ENCODE measurements at regions not wholly inside any gene's neighbourhood (a gene's known extent, or its start where the extent isn't known, plus 50 kb on each side); places are given as distances from the start of the nearest gene placed in this dataset.

- TF ChIP-seq TOX (CRISPR knock-in tag; IDR thresholded peaks at IDR 0.05; ENCODE audit: borderline replicate concordance) (no peak), BACH2 (CRISPR knock-in tag; IDR thresholded peaks at IDR 0.05; ENCODE audit: borderline replicate concordance) (no peak), CREB5 (CRISPR knock-in tag; IDR thresholded peaks at IDR 0.05; ENCODE audit: low read depth) (no peak), ZNF8 (CRISPR knock-in tag; IDR thresholded peaks at IDR 0.05) (no peak), GLIS3 (CRISPR knock-in tag; IDR thresholded peaks at IDR 0.05) (no peak), CSDC2 (CRISPR knock-in tag; IDR thresholded peaks at IDR 0.05) (no peak), ARNTL (CRISPR knock-in tag; IDR thresholded peaks at IDR 0.05; ENCODE audit: borderline replicate concordance, low read depth) (no peak), ZC3H10 (CRISPR knock-in tag; IDR thresholded peaks at IDR 0.05) (no peak), POU6F1 (CRISPR knock-in tag; IDR thresholded peaks at IDR 0.05; ENCODE audit: borderline replicate concordance, low read depth) (no peak), OSR1 (CRISPR knock-in tag; IDR thresholded peaks at IDR 0.05) (no peak), ZFP30 (CRISPR knock-in tag; IDR thresholded peaks at IDR 0.05) (no peak)
- TF ChIP-seq, protein P1, sequence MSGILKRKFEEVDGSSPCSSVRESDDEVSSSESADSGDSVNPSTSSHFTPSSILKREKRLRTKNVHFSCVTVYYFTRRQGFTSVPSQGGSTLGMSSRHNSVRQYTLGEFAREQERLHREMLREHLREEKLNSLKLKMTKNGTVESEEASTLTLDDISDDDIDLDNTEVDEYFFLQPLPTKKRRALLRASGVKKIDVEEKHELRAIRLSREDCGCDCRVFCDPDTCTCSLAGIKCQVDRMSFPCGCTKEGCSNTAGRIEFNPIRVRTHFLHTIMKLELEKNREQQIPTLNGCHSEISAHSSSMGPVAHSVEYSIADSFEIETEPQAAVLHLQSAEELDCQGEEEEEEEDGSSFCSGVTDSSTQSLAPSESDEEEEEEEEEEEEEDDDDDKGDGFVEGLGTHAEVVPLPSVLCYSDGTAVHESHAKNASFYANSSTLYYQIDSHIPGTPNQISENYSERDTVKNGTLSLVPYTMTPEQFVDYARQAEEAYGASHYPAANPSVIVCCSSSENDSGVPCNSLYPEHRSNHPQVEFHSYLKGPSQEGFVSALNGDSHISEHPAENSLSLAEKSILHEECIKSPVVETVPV (CRISPR knock-in tag; IDR thresholded peaks at IDR 0.05) = no peak
These were observed 83.7 kb upstream of the CCDC28A start for GRCh38 chr6:138689849-138690248.
